GM12875 (cell line): ENCODE measurements at regions not wholly inside any gene's neighbourhood (a gene's known extent, or its start where the extent isn't known, plus 50 kb on each side); places are given as distances from the start of the nearest gene placed in this dataset.

Experiments used
- H3K4me3 ChIP-seq: one replicate; pipeline ENCODE4 v1.5.1; 2011; ENCODE audit warnings: low read depth, low read length, control low read depth
- CTCF ChIP-seq: IDR thresholded peaks from 2 replicates; pipeline ENCODE4 v1.5.1; 2011; ENCODE audit warnings: low read depth, mild to moderate bottlenecking, control low read depth, inconsistent platforms, low read length, moderate library complexity, borderline replicate concordance; ENCODE audit not compliant: insufficient read depth

DNA sequence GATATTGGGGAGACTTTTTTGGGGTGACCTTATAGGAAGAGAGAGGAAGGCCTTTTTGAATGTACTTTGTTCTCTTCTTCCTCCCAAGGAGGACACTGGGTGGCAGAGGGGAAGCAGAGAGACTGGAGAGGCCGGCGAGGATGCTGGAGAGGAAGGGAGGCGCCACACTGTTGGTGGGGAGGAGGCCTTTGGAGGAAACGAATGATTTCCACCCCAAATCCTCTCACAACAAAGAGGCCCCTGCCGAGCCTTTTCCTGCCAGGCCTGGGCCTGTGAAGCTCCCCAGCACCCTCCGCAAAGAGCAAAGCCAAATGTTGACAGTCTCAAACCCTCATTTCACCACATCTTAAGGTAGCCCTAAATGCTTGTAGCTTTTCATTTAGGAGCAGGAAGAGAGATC is 59.0 kb upstream of the UPP2 start:
- H3K4me3 ChIP-seq = no peak overlapping the region
- no peak for TF ChIP-seq CTCF

GRCh38 chr2:158042245-158042644 is 59.4 kb upstream of the UPP2 start:
- no peak for TF ChIP-seq CTCF
- H3K4me3 ChIP-seq = no peak overlapping the region

DNA sequence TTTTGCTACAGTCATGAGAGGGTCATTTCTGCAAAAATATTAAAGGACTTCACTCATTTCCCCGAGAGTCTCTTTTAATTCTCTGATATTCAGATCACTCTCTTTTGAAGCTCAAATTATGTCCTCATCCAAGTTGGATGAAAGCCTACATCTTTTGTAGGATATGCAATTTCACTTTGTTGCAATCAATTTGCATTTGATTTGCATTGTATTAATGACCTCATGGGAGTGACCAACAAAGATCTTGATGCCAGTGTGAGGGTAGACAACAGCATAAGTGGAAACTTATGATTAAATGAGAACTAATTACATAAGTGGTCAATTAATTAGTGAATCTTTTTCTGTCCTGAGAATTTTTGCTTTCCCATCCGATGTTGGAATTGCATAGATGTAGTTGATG is 60.3 kb upstream of the UPP2 start:
- H3K4me3 ChIP-seq = no peak overlapping the region
- TF ChIP-seq CTCF = no peak

GRCh38 chr2:158038901-158039300 is 62.8 kb upstream of the UPP2 start:
- no peak for TF ChIP-seq CTCF
- no peak overlapping the region for H3K4me3 ChIP-seq

- no peak overlapping the region for H3K4me3 ChIP-seq
- TF ChIP-seq CTCF = peak; percentile 28; the same call in 1 of the 2 replicates
Measured at GRCh38 chr2:158034198-158034866, 67.3 kb upstream of the UPP2 start.

- TF ChIP-seq CTCF = no peak
- no peak overlapping the region for H3K4me3 ChIP-seq
Measured at GRCh38 chr2:158031371-158031770, 70.3 kb upstream of the UPP2 start.

GRCh38 chr2:158025255-158025996 is 76.2 kb upstream of the UPP2 start:
- no peak overlapping the region for H3K4me3 ChIP-seq
- no peak for TF ChIP-seq CTCF
